ENCODE measurements at regions not wholly inside any gene's neighbourhood (a gene's known extent, or its start where the extent isn't known, plus 50 kb on each side); places are given as distances from the start of the nearest gene placed in this dataset.

DNA sequence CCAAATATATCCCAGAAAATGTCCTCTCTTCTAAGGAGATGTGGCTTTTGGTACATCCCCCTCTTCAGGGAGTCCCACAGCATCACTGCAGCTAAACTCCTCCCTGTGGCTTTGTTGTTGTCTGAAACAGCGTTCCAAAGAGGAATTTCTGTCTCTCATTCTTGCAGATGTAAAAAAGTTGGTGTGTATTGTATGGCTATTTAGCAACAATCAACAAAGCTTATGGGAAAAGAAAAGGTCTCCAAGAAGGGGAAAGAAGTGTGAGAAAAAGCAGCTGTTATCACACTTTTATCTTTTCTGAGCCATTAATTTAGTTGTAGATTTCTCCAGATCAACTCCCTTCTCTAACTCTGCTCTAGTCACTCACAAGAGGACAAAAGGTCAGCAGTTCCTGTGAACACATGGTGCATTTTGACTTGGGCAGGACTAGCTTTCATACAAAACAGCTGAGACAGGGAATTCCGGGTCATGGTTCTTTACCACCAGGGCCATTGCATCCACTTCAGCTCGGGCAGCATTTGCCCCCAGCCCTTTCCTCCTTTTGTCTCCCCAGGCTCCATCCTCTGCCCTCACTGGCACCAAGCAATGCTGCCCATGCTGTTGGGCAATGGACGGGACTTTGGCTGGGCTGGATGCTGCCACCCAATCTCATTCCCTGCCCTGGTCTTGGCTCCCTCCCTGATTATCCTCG is 184.7 kb downstream of the TMX1 start:
- TF ChIP-seq SIN3A (IDR thresholded peaks at IDR 0.05; ENCODE audit: borderline replicate concordance, low read depth, low read length) (no peak), FOSL2 (IDR thresholded peaks at IDR 0.05; ENCODE audit: borderline replicate concordance, low read depth) (no peak), EP300 (IDR thresholded peaks at IDR 0.05; ENCODE audit: borderline replicate concordance in 1 of 2, low read depth in 1 of 2, low read length in 1 of 2) (no peak), GABPA (IDR thresholded peaks at IDR 0.05; ENCODE audit: low read depth) (no peak), YY1 (IDR thresholded peaks at IDR 0.05; ENCODE audit: low read depth) (no peak), TEAD4 (IDR thresholded peaks at IDR 0.05; ENCODE audit: borderline replicate concordance, insufficient read depth) (no peak), FOXJ3 (CRISPR knock-in tag; IDR thresholded peaks at IDR 0.05) (no peak), ELF1 (IDR thresholded peaks at IDR 0.05) (no peak)
- TF ChIP-seq, protein P1, sequence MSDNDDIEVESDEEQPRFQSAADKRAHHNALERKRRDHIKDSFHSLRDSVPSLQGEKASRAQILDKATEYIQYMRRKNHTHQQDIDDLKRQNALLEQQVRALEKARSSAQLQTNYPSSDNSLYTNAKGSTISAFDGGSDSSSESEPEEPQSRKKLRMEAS (IDR thresholded peaks at IDR 0.05; ENCODE audit: low read depth) = no peak
- TF ChIP-seq, protein P2, sequence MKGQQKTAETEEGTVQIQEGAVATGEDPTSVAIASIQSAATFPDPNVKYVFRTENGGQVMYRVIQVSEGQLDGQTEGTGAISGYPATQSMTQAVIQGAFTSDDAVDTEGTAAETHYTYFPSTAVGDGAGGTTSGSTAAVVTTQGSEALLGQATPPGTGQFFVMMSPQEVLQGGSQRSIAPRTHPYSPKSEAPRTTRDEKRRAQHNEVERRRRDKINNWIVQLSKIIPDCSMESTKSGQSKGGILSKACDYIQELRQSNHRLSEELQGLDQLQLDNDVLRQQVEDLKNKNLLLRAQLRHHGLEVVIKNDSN (IDR thresholded peaks at IDR 0.05; ENCODE audit: borderline replicate concordance, low read depth) = no peak
- no peak overlapping the region for H3K27ac ChIP-seq (ENCODE audit: low read depth in 2 of 2, low read length in 1 of 2)
- H2AFZ ChIP-seq (ENCODE audit: low read depth) = 0 out of 2 replicates have a peak overlapping the region, but pooled peaks have one; percentile 7
- no peaks in the 10 kb centered on the region for H3K9me3 ChIP-seq
- no peaks in the 10 kb centered on the region for H4K20me1 ChIP-seq (ENCODE audit: insufficient read depth)
- no peaks in the 10 kb centered on the region for H3K79me2 ChIP-seq (ENCODE audit: insufficient read depth)
- H3K4me3 ChIP-seq (ENCODE audit: low read depth in 2 of 2, low read length in 1 of 2) = no peak overlapping the region
- WGBS (ENCODE audit: low lambda C conversion rate) = 93% methylated on average over 5 of the region's 5 CpGs
- H3K9me2 ChIP-seq = no peaks in the 10 kb centered on the region
- H3K4me2 ChIP-seq = no peak overlapping the region
- no peak for DNase-seq
- H3K27me3 ChIP-seq (ENCODE audit: insufficient read depth) = no peaks in the 10 kb centered on the region
- H3K4me1 ChIP-seq (ENCODE audit: control insufficient read depth in 1 of 2, insufficient read depth in 2 of 2, low read depth in 1 of 2, low read length in 1 of 2) = peaks cover 0 to 3% of the 10 kb centered on the region in 2 experiments; a peak in 1 of 4 replicates
- no peaks in the 10 kb centered on the region for H3F3A ChIP-seq (replicated peaks; ENCODE audit: insufficient read depth)
- ChIA-PET POLR2A (no interaction called here), CTCF (no interaction called here)
- no peak overlapping the region for H3K9ac ChIP-seq
- H3K36me3 ChIP-seq (replicated peaks in 1 of 2; ENCODE audit: control insufficient read depth in 1 of 2, insufficient read depth in 2 of 2, low read length in 1 of 2) = no peaks in the 10 kb centered on the region

DNA sequence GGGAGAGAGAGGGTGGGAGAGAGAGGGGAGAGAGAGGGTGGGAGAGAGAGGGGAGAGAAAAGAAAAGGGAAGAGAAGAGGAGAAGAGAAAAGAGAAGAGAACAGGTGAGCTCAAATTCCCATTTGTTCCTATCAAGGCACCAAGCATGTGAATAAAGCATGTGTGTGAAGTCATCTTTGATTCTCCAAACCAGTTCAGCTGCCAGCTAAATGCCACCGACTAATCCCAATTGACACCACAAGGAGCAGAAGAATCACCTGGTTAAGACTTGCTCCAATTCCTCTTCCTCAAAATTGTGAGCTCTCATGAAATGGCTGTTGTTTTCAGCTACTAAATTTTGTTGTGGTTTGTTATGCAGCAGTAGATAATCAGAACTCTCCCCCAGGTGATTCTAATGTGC is 188.9 kb downstream of the TMX1 start:
- no peaks in the 10 kb centered on the region for H4K20me1 ChIP-seq (ENCODE audit: insufficient read depth)
- H3K4me2 ChIP-seq = no peak overlapping the region
- H3K9me2 ChIP-seq = no peaks in the 10 kb centered on the region
- H3K36me3 ChIP-seq (replicated peaks in 1 of 2; ENCODE audit: control insufficient read depth in 1 of 2, insufficient read depth in 2 of 2, low read length in 1 of 2) = no peaks in the 10 kb centered on the region
- H3K4me1 ChIP-seq (ENCODE audit: control insufficient read depth in 1 of 2, insufficient read depth in 2 of 2, low read depth in 1 of 2, low read length in 1 of 2) = peaks cover 7 to 16% of the 10 kb centered on the region in 2 experiments; a peak in 2 of 4 replicates
- H3K27me3 ChIP-seq (ENCODE audit: insufficient read depth) = no peaks in the 10 kb centered on the region
- TF ChIP-seq YY1 (IDR thresholded peaks at IDR 0.05; ENCODE audit: low read depth) (no peak), NRF1 (IDR thresholded peaks at IDR 0.05; ENCODE audit: low read depth, low read length) (no peak), SIN3A (IDR thresholded peaks at IDR 0.05; ENCODE audit: borderline replicate concordance, low read depth, low read length) (no peak), JUND (IDR thresholded peaks at IDR 0.05) (no peak), RAD21 (IDR thresholded peaks at IDR 0.05; ENCODE audit: low read length) (no peak), POLR2AphosphoS5 (IDR thresholded peaks at IDR 0.05; ENCODE audit: low read depth, low read length) (no peak), TAF1 (IDR thresholded peaks at IDR 0.05; ENCODE audit: borderline replicate concordance, low read depth, low read length) (no peak)
- no peaks in the 10 kb centered on the region for H3K79me2 ChIP-seq (ENCODE audit: insufficient read depth)
- H3K27ac ChIP-seq (ENCODE audit: low read depth in 2 of 2, low read length in 1 of 2) = no peak overlapping the region
- H2AFZ ChIP-seq (ENCODE audit: low read depth) = no peak overlapping the region
- WGBS (ENCODE audit: low lambda C conversion rate) = 89% methylated on average over 1 of the region's 1 CpG
- DNase-seq = no peak
- POLR2A ChIA-PET = no interaction called here
- no peak overlapping the region for H3K9ac ChIP-seq
- no peak overlapping the region for H3K4me3 ChIP-seq (ENCODE audit: low read depth in 2 of 2, low read length in 1 of 2)
- no peaks in the 10 kb centered on the region for H3K9me3 ChIP-seq
- H3F3A ChIP-seq (replicated peaks; ENCODE audit: insufficient read depth) = peaks cover 3% of the 10 kb centered on the region
- CTCF ChIA-PET = no interaction called here

Measured in SK-N-SH (cell line).